IMR-90 (cell line): ENCODE measurements at regions not wholly inside any gene's neighbourhood (a gene's known extent, or its start where the extent isn't known, plus 50 kb on each side); places are given as distances from the start of the nearest gene placed in this dataset.
A peak's percentile ranks its signal among the peaks of the same experiment; 100 is the strongest.

Source experiments
- ATAC-seq: fragments of 200-7000 bp; cut with Tn5 transposase; 2 replicates; pipeline ENCODE4 v1.9.1; 2020; ENCODE audit warnings: low read depth, mild to moderate bottlenecking, moderate library complexity
- BruUV-seq: library from RNA; stranded (reverse); fragments of 400-500 nt; replicated peaks from 2 replicates; lab custom pipeline; 2021; lab: Mats Ljungman, UMichigan
- CTCF ChIA-PET: fragments of 300-600 bp; formaldehyde crosslinking; extraction: SDS; loops from one replicate; lab custom pipeline; 2021; ENCODE audit warnings: antibody characterized with exemption; lab: Yijun Ruan, JAX
- POLR2A ChIA-PET: fragments of 300-600 bp; sonication (Branson Sonifier 250); formaldehyde crosslinking; loops from one replicate; lab custom pipeline; 2022; ENCODE audit warnings: antibody characterized with exemption; ENCODE audit not compliant: unreplicated experiment; lab: Charles Lee
- DNase-seq: peaks from one replicate; pipeline ENCODE4 v3.0.0; 2013
- H2AFZ ChIP-seq: replicated peaks from 2 replicates; pipeline ENCODE3; 2013; ENCODE audit warnings: low read length, mild to moderate bottlenecking; ENCODE audit not compliant: poor library complexity
- H2AK5ac ChIP-seq: 2 replicates; pipeline ENCODE4 v1.6.1; 2013; ENCODE audit warnings: low read depth, low read length, inconsistent platforms
- H2AK9ac ChIP-seq: replicated peaks from 2 replicates; pipeline ENCODE3; 2013; ENCODE audit warnings: mild to moderate bottlenecking, low read depth, low read length, moderate library complexity; ENCODE audit not compliant: poor library complexity
- H2BK120ac ChIP-seq: 2 replicates; pipeline ENCODE4 v1.6.1; 2013; ENCODE audit warnings: low read depth, low read length, inconsistent platforms
- H2BK15ac ChIP-seq: 3 replicates; pipeline ENCODE4 v1.6.1; 2013; ENCODE audit warnings: low read depth, low read length, inconsistent platforms
- H2BK20ac ChIP-seq: 2 replicates; pipeline ENCODE4 v1.6.1; 2013; ENCODE audit warnings: low read depth, mild to moderate bottlenecking, inconsistent platforms, low read length, moderate library complexity
- H2BK5ac ChIP-seq: 2 replicates; pipeline ENCODE4 v1.6.1; 2013; ENCODE audit warnings: mild to moderate bottlenecking, low read depth, low read length, inconsistent platforms; ENCODE audit not compliant: poor library complexity, severe bottlenecking
- H3K14ac ChIP-seq: replicated peaks from 2 replicates; pipeline ENCODE4 v1.6.1; 2013; ENCODE audit warnings: low read depth, low read length, inconsistent platforms
- H3K18ac ChIP-seq: 2 replicates; pipeline ENCODE4 v1.6.1; 2013; ENCODE audit warnings: low read depth, low read length, control low read depth
- H3K23ac ChIP-seq: 2 replicates; pipeline ENCODE4 v1.6.1; 2013; ENCODE audit warnings: low read depth, low read length, inconsistent platforms
- H3K27ac ChIP-seq: 2 replicates; pipeline ENCODE4 v1.5.1; 2013; ENCODE audit warnings: mild to moderate bottlenecking, control low read depth, low read length; ENCODE audit not compliant: insufficient read depth
- H3K27me3 ChIP-seq: 2 replicates; pipeline ENCODE4 v1.6.1; 2013; ENCODE audit warnings: low read length; ENCODE audit not compliant: control insufficient read depth, insufficient read depth
- H3K36me3 ChIP-seq: 2 replicates; pipeline ENCODE4 v1.6.1; 2013; ENCODE audit warnings: low read length, mixed read lengths; ENCODE audit not compliant: control insufficient read depth, insufficient read depth
- H3K4ac ChIP-seq: 2 replicates; pipeline ENCODE4 v1.6.1; 2013; ENCODE audit warnings: low read depth, low read length, inconsistent platforms
- H3K4me1 ChIP-seq: 2 replicates; pipeline ENCODE4 v1.6.1; 2013; ENCODE audit warnings: low read length, mixed read lengths; ENCODE audit not compliant: control insufficient read depth, insufficient read depth
- H3K4me2 ChIP-seq: 2 replicates; pipeline ENCODE4 v1.6.1; 2013; ENCODE audit warnings: low read depth, mild to moderate bottlenecking, control low read depth, low read length, moderate library complexity
- H3K4me3 ChIP-seq: 2 replicates; pipeline ENCODE4 v1.5.1; 2013; ENCODE audit warnings: low read depth, mild to moderate bottlenecking, control low read depth, low read length, moderate library complexity; ENCODE audit not compliant: insufficient read depth
- H3K56ac ChIP-seq: 2 replicates; pipeline ENCODE4 v1.6.1; 2013; ENCODE audit warnings: low read length, inconsistent platforms; ENCODE audit not compliant: insufficient read depth; ENCODE audit errors: extremely low read depth
- H3K79me1 ChIP-seq, 2 experiments: 2 replicates each; pipeline ENCODE4 v1.6.1; 2013; ENCODE audit warnings: low read length in 2 of 2, inconsistent platforms in 1 of 2, low read depth in 1 of 2
- H3K9ac ChIP-seq: 2 replicates; pipeline ENCODE4 v1.6.1; 2013; ENCODE audit warnings: low read depth, low read length, control low read depth
- H3K9me1 ChIP-seq: 2 replicates; pipeline ENCODE4 v1.6.1; 2013; ENCODE audit warnings: low read length, inconsistent platforms; ENCODE audit not compliant: insufficient read depth
- H3K9me3 ChIP-seq: 2 replicates; pipeline ENCODE4 v1.6.1; 2013; ENCODE audit warnings: low read length; ENCODE audit not compliant: control insufficient read depth, insufficient read depth
- H4K20me1 ChIP-seq: 2 replicates; pipeline ENCODE4 v1.6.1; 2013; ENCODE audit warnings: low read length, inconsistent platforms; ENCODE audit not compliant: insufficient read depth
- H4K5ac ChIP-seq: 2 replicates; pipeline ENCODE4 v1.6.1; 2013; ENCODE audit warnings: mild to moderate bottlenecking, low read depth, low read length, control low read depth
- H4K8ac ChIP-seq, 2 experiments: 2 replicates each; pipeline ENCODE4 v1.6.1; 2013; ENCODE audit warnings: low read depth in 2 of 2, low read length in 2 of 2, control low read depth in 1 of 2, inconsistent platforms in 1 of 2
- H4K91ac ChIP-seq: 2 replicates; pipeline ENCODE4 v1.6.1; 2013; ENCODE audit warnings: low read depth, low read length, inconsistent platforms; ENCODE audit not compliant: insufficient read depth
- BHLHE40 ChIP-seq: fragments of 150-350 bp; IDR thresholded peaks from 2 replicates; pipeline ENCODE4 v1.6.1; 2016; ENCODE audit warnings: mild to moderate bottlenecking, low read depth, low read length
- CHD1 ChIP-seq: IDR thresholded peaks from 2 replicates; pipeline ENCODE4 v1.6.1; 2012; ENCODE audit warnings: low read depth, low read length, improper control_type of control experiment
- CTCF ChIP-seq: conservative IDR thresholded peaks from 2 replicates; pipeline ENCODE4 v1.5.1; 2012; ENCODE audit warnings: mild to moderate bottlenecking, low read depth, low read length, improper control_type of control experiment
- ELK1 ChIP-seq: fragments of 150-350 bp; IDR thresholded peaks from 2 replicates; pipeline ENCODE4 v1.6.1; 2016; ENCODE audit warnings: low read depth, mild to moderate bottlenecking, low read length, moderate library complexity, borderline replicate concordance
- FOS ChIP-seq: fragments of 150-350 bp; IDR thresholded peaks from 2 replicates; pipeline ENCODE4 v1.6.1; 2016; ENCODE audit warnings: low read depth, low read length
- MAFK ChIP-seq: IDR thresholded peaks from 2 replicates; pipeline ENCODE4 v1.6.1; 2012; ENCODE audit warnings: low read depth, low read length, improper control_type of control experiment
- MAZ ChIP-seq: IDR thresholded peaks from 2 replicates; pipeline ENCODE4 v1.6.1; 2012; ENCODE audit warnings: low read depth, mild to moderate bottlenecking, low read length, improper control_type of control experiment, moderate library complexity, borderline replicate concordance
- MXI1 ChIP-seq: IDR thresholded peaks from 2 replicates; pipeline ENCODE4 v1.6.1; 2012; ENCODE audit warnings: low read depth, mild to moderate bottlenecking, low read length, moderate library complexity, borderline replicate concordance
- NFE2L2 ChIP-seq: fragments of 150-350 bp; IDR thresholded peaks from 2 replicates; pipeline ENCODE4 v1.6.1; 2016; ENCODE audit warnings: low read depth, mild to moderate bottlenecking, low read length
- POLR2A ChIP-seq: IDR thresholded peaks from 2 replicates; pipeline ENCODE4 v1.6.1; 2012; ENCODE audit warnings: mild to moderate bottlenecking, low read depth, low read length
- RAD21 ChIP-seq: IDR thresholded peaks from 2 replicates; pipeline ENCODE4 v1.6.1; 2012; ENCODE audit warnings: low read length, improper control_type of control experiment
- SMC3 ChIP-seq: fragments of 150-350 bp; IDR thresholded peaks from 2 replicates; pipeline ENCODE4 v1.6.1; 2016; ENCODE audit warnings: low read depth, mild to moderate bottlenecking, antibody characterized with exemption, low read length, moderate library complexity
- USF2 ChIP-seq: fragments of 150-350 bp; IDR thresholded peaks from 2 replicates; pipeline ENCODE4 v1.6.1; 2017; ENCODE audit warnings: mild to moderate bottlenecking, antibody characterized with exemption, low read length, low read depth
- WGBS, 2 experiments: methylation state at CpG; one replicate each; pipeline versions ENCODE4 v1.1.5 to v1.1.7; 2013; ENCODE audit warnings: missing lambda C conversion rate in 2 of 2; ENCODE audit not compliant: insufficient read length in 1 of 2; ENCODE audit errors: extremely low coverage in 2 of 2; 5-methylcytosine and 5-hydroxymethylcytosine counted together
- dilution Hi-C: fragments of 300-500 bp; cut with HindIII; formaldehyde crosslinking; loops from one replicate; pipeline ENCODE4 v1.14.3; 2018; ENCODE audit warnings: low sequenced_read_pairs; ENCODE audit not compliant: unreplicated experiment
- in situ Hi-C: fragments of 300-500 bp; cut with MboI; formaldehyde crosslinking; loops from 3 replicates; pipeline ENCODE4 v1.14.3; 2019; ENCODE audit warnings: low sequenced_read_pairs, inconsistent platforms, mixed read lengths
- intact Hi-C: fragments of 100-400 bp; cut with micrococcal nuclease; formaldehyde crosslinking; loops from 2 replicates; pipeline ENCODE4 v1.10.0; 2022

GRCh38 chr1:234746798-234747196, 136.8 kb upstream of the IRF2BP2 start:
- DNase-seq, result no peak
- peak overlapping the region; percentile 71 for H2AFZ ChIP-seq
- no peak overlapping the region for H2BK20ac ChIP-seq
- WGBS, 2 experiments, result 87% methylated on average over 7 of the region's 9 CpGs; no CpG with 5 or more reads in 1 of the 2 experiments
- H2BK120ac ChIP-seq, result no peak overlapping the region
- peaks cover 15% of the 10 kb centered on the region for H3K4me1 ChIP-seq
- H3K14ac ChIP-seq, result no peak overlapping the region
- H4K91ac ChIP-seq, result no peak overlapping the region
- no peak overlapping the region for H4K8ac ChIP-seq
- H2BK15ac ChIP-seq, result no peak overlapping the region
- POLR2A ChIA-PET, result no interaction called here
- dilution Hi-C loops (loop anchor here (25.0 kb wide), 1 partner anchor 91 kb away; no protein-coding TSS in a partner anchor), intact Hi-C loops (no loop called here), in situ Hi-C loops (no loop called here)
- no peak overlapping the region for H3K23ac ChIP-seq
- no peaks in the 10 kb centered on the region for H3K27me3 ChIP-seq
- no peak for TF ChIP-seq ELK1
- no peak for TF ChIP-seq MAFK
- TF ChIP-seq CHD1, result no peak
- no peak for TF ChIP-seq POLR2A
- no peak for TF ChIP-seq BHLHE40
- TF ChIP-seq MXI1, result no peak
- TF ChIP-seq NFE2L2, result no peak
- no peak for TF ChIP-seq SMC3
- TF ChIP-seq CTCF, result no peak
- TF ChIP-seq MAZ, result no peak
- TF ChIP-seq RAD21, result no peak
- no peak for TF ChIP-seq FOS
- TF ChIP-seq USF2, result no peak
- BruUV-seq, result no TSS peak
- H3K79me1 ChIP-seq, result no peaks in the 10 kb centered on the region
- CTCF ChIA-PET, result no interaction called here
- no peaks in the 10 kb centered on the region for H3K9me3 ChIP-seq
- no peak overlapping the region for H3K56ac ChIP-seq
- H3K4me3 ChIP-seq, result no peak overlapping the region
- H3K4me2 ChIP-seq, result no peak overlapping the region
- H2AK5ac ChIP-seq, result peak overlapping the region; percentile 39; the same call in 1 of the 2 replicates
- no peak overlapping the region for H3K9ac ChIP-seq
- H2AK9ac ChIP-seq, result no peak overlapping the region
- no peak overlapping the region for H2BK5ac ChIP-seq
- no peak overlapping the region for H3K27ac ChIP-seq
- H4K20me1 ChIP-seq, result no peaks in the 10 kb centered on the region
- no peaks in the 10 kb centered on the region for H3K36me3 ChIP-seq
- H3K4ac ChIP-seq, result no peak overlapping the region
- peaks cover 4% of the 10 kb centered on the region for H3K9me1 ChIP-seq
- H3K18ac ChIP-seq, result no peak overlapping the region
- 0 out of 2 replicates have a peak overlapping the region, but pooled peaks have one; percentile 8 for H4K5ac ChIP-seq
- no peak for ATAC-seq
